ENCODE measurements at regions not wholly inside any gene's neighbourhood (a gene's known extent, or its start where the extent isn't known, plus 50 kb on each side); places are given as distances from the start of the nearest gene placed in this dataset.

- no peak for TF ChIP-seq CBX5 (IDR thresholded peaks at IDR 0.05; ENCODE audit: low read depth)
- no peak; a peak in 1 of 6 replicates for TF ChIP-seq CTCF (IDR thresholded peaks at IDR 0.05 in 2 of 3, conservative IDR thresholded peaks at IDR 0.05 in 1 of 3; ENCODE audit: control insufficient read depth in 2 of 3, extremely low read depth in 1 of 3, insufficient read depth in 1 of 3, low read depth in 3 of 3, low read length in 3 of 3)
- no peak for TF ChIP-seq RELA (IDR thresholded peaks at IDR 0.05; ENCODE audit: borderline replicate concordance, partially characterized antibody)
- no peak for TF ChIP-seq E4F1 (IDR thresholded peaks at IDR 0.05; ENCODE audit: borderline replicate concordance, partially characterized antibody)
- no peak for TF ChIP-seq ZNF274 (IDR thresholded peaks at IDR 0.05; ENCODE audit: insufficient read depth, insufficient read length)
- no peak for TF ChIP-seq ZBTB33 (IDR thresholded peaks at IDR 0.05)
- no peak for TF ChIP-seq ASH2L (IDR thresholded peaks at IDR 0.05; ENCODE audit: borderline replicate concordance, low read depth)
- no peak for TF ChIP-seq PBX3 (IDR thresholded peaks at IDR 0.05; ENCODE audit: insufficient replicate concordance, low read depth, low read length)
Observed at GRCh38 chr11:98455500-98456307, 565.0 kb upstream of the CNTN5 start.

All from GM12878 (cell line).